B cell (primary cell): ENCODE measurements at regions not wholly inside any gene's neighbourhood (a gene's known extent, or its start where the extent isn't known, plus 50 kb on each side); places are given as distances from the start of the nearest gene placed in this dataset.

ENCODE experiments used
- ATAC-seq: fragments of 200-7000 bp; cut with Tn5 transposase; one replicate; pipeline ENCODE4 v1.10.0; 2021; ENCODE audit warnings: low read depth, mild to moderate bottlenecking, moderate number of reproducible peaks, moderate library complexity
- CTCF ChIA-PET: fragments of 350-600 bp; sonication (Branson Sonifier 250); formaldehyde crosslinking; loops from one replicate; lab custom pipeline; 2021; ENCODE audit warnings: antibody characterized with exemption, inconsistent platforms; lab: Charles Lee
- POLR2A ChIA-PET: fragments of 350-600 bp; sonication (Branson Sonifier 250); formaldehyde crosslinking; loops from one replicate; lab custom pipeline; 2021; ENCODE audit warnings: antibody characterized with exemption; lab: Charles Lee
- DNase-seq: peaks from one replicate; pipeline ENCODE4 v3.0.0; 2013
- H2AFZ ChIP-seq: 2 replicates; pipeline ENCODE4 v1.6.1; 2012; ENCODE audit warnings: mild to moderate bottlenecking, low read depth, low read length; ENCODE audit not compliant: insufficient read depth, poor library complexity, severe bottlenecking
- H3K27ac ChIP-seq, 2 donors: 1 replicate in 1 of 2; 2 replicates in 1 of 2; pipeline ENCODE4 v1.5.1; 2012 to 2013; ENCODE audit warnings: low read length in 2 of 2, mild to moderate bottlenecking in 2 of 2, moderate library complexity in 1 of 2
- H3K27me3 ChIP-seq, 4 experiments: fragments of 200-600 bp in 1 of 4; sonication (generic) in 1 of 4; replicated peaks in 1 of 4; 1 replicate in 2 of 4; 2 replicates in 2 of 4; pipeline versions ENCODE4 v1.6.1 to v1.7.0; 2013 to 2016; ENCODE audit warnings: low read length in 3 of 4, mild to moderate bottlenecking in 2 of 4, mixed read lengths in 1 of 4, moderate library complexity in 1 of 4; ENCODE audit not compliant: insufficient read depth in 4 of 4, control insufficient read depth in 3 of 4; ENCODE audit errors: control extremely low read depth in 1 of 4
- H3K36me3 ChIP-seq, 2 experiments: replicated peaks in 1 of 2; 1 replicate in 1 of 2; 2 replicates in 1 of 2; pipeline versions ENCODE4 v1.6.1 to v1.7.1; 2013; ENCODE audit warnings: low read length in 1 of 2; ENCODE audit not compliant: insufficient read depth in 2 of 2, control insufficient read depth in 1 of 2; ENCODE audit errors: control extremely low read depth in 1 of 2, extremely low read depth in 1 of 2
- H3K4me1 ChIP-seq, 2 donors: fragments of 200-600 bp in 1 of 2; sonication (generic) in 1 of 2; 1 replicate in 1 of 2; 2 replicates in 1 of 2; pipeline versions ENCODE4 v1.5.1 to v1.6.1; 2013 to 2017; ENCODE audit warnings: low read length in 2 of 2; ENCODE audit not compliant: control insufficient read depth in 2 of 2, insufficient read depth in 2 of 2
- H3K4me2 ChIP-seq: replicated peaks from 2 replicates; pipeline ENCODE3; 2012; ENCODE audit warnings: mild to moderate bottlenecking, low read depth, low read length; ENCODE audit not compliant: poor library complexity, severe bottlenecking
- H3K4me3 ChIP-seq, 5 experiments: fragments of 200-600 bp in 1 of 5; sonication (generic) in 1 of 5; 1 replicate in 3 of 5; 2 replicates in 2 of 5; pipeline versions ENCODE4 v1.5.1 to v1.7.0; 2011 to 2016; ENCODE audit warnings: low read length in 4 of 5, mild to moderate bottlenecking in 4 of 5, low read depth in 2 of 5, control low read depth in 1 of 5, moderate library complexity in 1 of 5; ENCODE audit not compliant: insufficient read depth in 1 of 5; ENCODE audit errors: control extremely low read depth in 1 of 5, extremely low read depth in 1 of 5
- H3K79me2 ChIP-seq: fragments of 200-600 bp; sonication (generic); one replicate; pipeline ENCODE4 v1.6.0; 2016; ENCODE audit warnings: low read length; ENCODE audit not compliant: control insufficient read depth, insufficient read depth
- H3K9ac ChIP-seq: fragments of 200-600 bp; sonication (generic); 2 replicates; pipeline ENCODE4 v1.6.1; 2017; ENCODE audit warnings: mild to moderate bottlenecking, low read length, moderate library complexity
- H3K9me3 ChIP-seq, 3 donors: one replicate each; pipeline versions ENCODE4 v1.6.1 to v1.7.1; 2013; ENCODE audit warnings: low read length in 2 of 3; ENCODE audit not compliant: control insufficient read depth in 2 of 3, insufficient read depth in 1 of 3; ENCODE audit errors: control extremely low read depth in 1 of 3
- H4K20me1 ChIP-seq: 2 replicates; pipeline ENCODE4 v1.6.0; 2012; ENCODE audit warnings: mild to moderate bottlenecking, low read length; ENCODE audit not compliant: insufficient read depth, control insufficient read depth, poor library complexity, severe bottlenecking
- H3K27ac Mint-ChIP-seq: one replicate; pipeline ENCODE4 v1.8.0; 2021; ENCODE audit warnings: mixed read lengths
- H3K27me3 Mint-ChIP-seq: one replicate; pipeline ENCODE4 v1.8.0; 2021; ENCODE audit warnings: mixed read lengths
- H3K4me1 Mint-ChIP-seq: one replicate; pipeline ENCODE4 v1.8.0; 2021; ENCODE audit warnings: mixed read lengths
- H3K4me3 Mint-ChIP-seq: one replicate; pipeline ENCODE4 v1.8.0; 2021; ENCODE audit warnings: mixed read lengths
- H3K9me3 Mint-ChIP-seq: one replicate; pipeline ENCODE4 v1.8.0; 2022; ENCODE audit warnings: mixed read lengths; ENCODE audit not compliant: insufficient read depth
- EZH2 ChIP-seq: IDR thresholded peaks from 2 replicates; pipeline ENCODE4 v1.6.1; 2012; ENCODE audit warnings: borderline replicate concordance, low read depth, mild to moderate bottlenecking, moderate library complexity, low read length; ENCODE audit not compliant: insufficient read depth, poor library complexity, severe bottlenecking
- WGBS: methylation state at CpG from one replicate; pipeline ENCODE4 v1.1.5; 2013; ENCODE audit warnings: missing lambda C conversion rate; ENCODE audit not compliant: insufficient coverage; 5-methylcytosine and 5-hydroxymethylcytosine counted together
- intact Hi-C: fragments of 100-400 bp; cut with micrococcal nuclease; formaldehyde crosslinking; loops from one replicate; pipeline ENCODE4 v1.10.0; 2022
- TF ChIP-seq, protein P1 (sequence below): fragments of 200-600 bp; IDR thresholded peaks from one replicate; pipeline ENCODE4 v1.8.0; 2022; ENCODE audit warnings: antibody characterized with exemption, mild to moderate bottlenecking

- peaks cover 25% of the 10 kb centered on the region for H3K9me3 Mint-ChIP-seq
- Histone ChIP-seq H3K9ac (no peak overlapping the region), H4K20me1 (no peaks in the 10 kb centered on the region), H3K4me2 (no peak overlapping the region), H3K79me2 (no peaks in the 10 kb centered on the region), H2AFZ (no peak overlapping the region), H3K4me1 (no peaks in the 10 kb centered on the region), H3K9me3 (peaks cover 2 to 50% (median 13%) of the 10 kb centered on the region in 3 donors), H3K27me3 (no peaks in the 10 kb centered on the region), H3K4me3 (no peak overlapping the region), H3K36me3 (no peaks in the 10 kb centered on the region), H3K27ac (no peak overlapping the region)
- no peaks in the 10 kb centered on the region for H3K27me3 Mint-ChIP-seq
- H3K27ac Mint-ChIP-seq: no peak overlapping the region
- no peak overlapping the region for H3K4me3 Mint-ChIP-seq
- intact Hi-C loops: no loop called here
- DNase-seq: no peak
- WGBS: 54% methylated on average over 4 of the region's 9 CpGs
- TF ChIP-seq EZH2: no peak
- TF ChIP-seq, protein P1, sequence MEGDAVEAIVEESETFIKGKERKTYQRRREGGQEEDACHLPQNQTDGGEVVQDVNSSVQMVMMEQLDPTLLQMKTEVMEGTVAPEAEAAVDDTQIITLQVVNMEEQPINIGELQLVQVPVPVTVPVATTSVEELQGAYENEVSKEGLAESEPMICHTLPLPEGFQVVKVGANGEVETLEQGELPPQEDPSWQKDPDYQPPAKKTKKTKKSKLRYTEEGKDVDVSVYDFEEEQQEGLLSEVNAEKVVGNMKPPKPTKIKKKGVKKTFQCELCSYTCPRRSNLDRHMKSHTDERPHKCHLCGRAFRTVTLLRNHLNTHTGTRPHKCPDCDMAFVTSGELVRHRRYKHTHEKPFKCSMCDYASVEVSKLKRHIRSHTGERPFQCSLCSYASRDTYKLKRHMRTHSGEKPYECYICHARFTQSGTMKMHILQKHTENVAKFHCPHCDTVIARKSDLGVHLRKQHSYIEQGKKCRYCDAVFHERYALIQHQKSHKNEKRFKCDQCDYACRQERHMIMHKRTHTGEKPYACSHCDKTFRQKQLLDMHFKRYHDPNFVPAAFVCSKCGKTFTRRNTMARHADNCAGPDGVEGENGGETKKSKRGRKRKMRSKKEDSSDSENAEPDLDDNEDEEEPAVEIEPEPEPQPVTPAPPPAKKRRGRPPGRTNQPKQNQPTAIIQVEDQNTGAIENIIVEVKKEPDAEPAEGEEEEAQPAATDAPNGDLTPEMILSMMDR: no peak
- POLR2A ChIA-PET: no interaction called here
- CTCF ChIA-PET: no interaction called here
- no peak for ATAC-seq
- no peaks in the 10 kb centered on the region for H3K4me1 Mint-ChIP-seq
Measured at GRCh38 chr19:56986386-56986785, 133.4 kb upstream of the USP29 start.

- no peaks in the 10 kb centered on the region for H3K4me1 Mint-ChIP-seq
- no peak overlapping the region for H3K27ac ChIP-seq
- no peak overlapping the region for H3K9ac ChIP-seq
- H2AFZ ChIP-seq: no peak overlapping the region
- WGBS: 94% methylated on average over 9 of the region's 15 CpGs
- peaks cover 2 to 49% (median 16%) of the 10 kb centered on the region in 3 donors for H3K9me3 ChIP-seq
- no peaks in the 10 kb centered on the region for H3K27me3 Mint-ChIP-seq
- no peaks in the 10 kb centered on the region for H3K79me2 ChIP-seq
- no peak overlapping the region for H3K4me3 Mint-ChIP-seq
- peaks cover 24% of the 10 kb centered on the region for H3K9me3 Mint-ChIP-seq
- no peak overlapping the region for H3K4me3 ChIP-seq
- no peaks in the 10 kb centered on the region for H3K27me3 ChIP-seq
- H3K4me2 ChIP-seq: no peak overlapping the region
- H3K27ac Mint-ChIP-seq: no peak overlapping the region
- ATAC-seq (no peak), DNase-seq (no peak)
- POLR2A ChIA-PET: no interaction called here
- no peaks in the 10 kb centered on the region for H4K20me1 ChIP-seq
- H3K4me1 ChIP-seq: no peaks in the 10 kb centered on the region
- H3K36me3 ChIP-seq: no peaks in the 10 kb centered on the region
- TF ChIP-seq, protein P1: no peak
- TF ChIP-seq EZH2: no peak
- intact Hi-C loops: no loop called here
- CTCF ChIA-PET: no interaction called here
Measured at GRCh38 chr19:56987184-56987583, 132.6 kb upstream of the USP29 start.
